ENCODE measurements at regions not wholly inside any gene's neighbourhood (a gene's known extent, or its start where the extent isn't known, plus 50 kb on each side); places are given as distances from the start of the nearest gene placed in this dataset.
A peak's percentile ranks its signal among the peaks of the same experiment; 100 is the strongest.

GRCh38 chr6:40788661-40789655 is 201.8 kb upstream of the LRFN2 start:
- DNase-seq, result peak; percentile 28 to 31

GRCh38 chr6:40782355-40782754 is 195.2 kb upstream of the LRFN2 start:
- DNase-seq, result no peak

GRCh38 chr6:40780637-40781036 is 193.5 kb upstream of the LRFN2 start:
- no peak for DNase-seq

- DNase-seq, result no peak
Measured at GRCh38 chr6:40779409-40779808, 192.2 kb upstream of the LRFN2 start.

- no peak for DNase-seq
Measured at GRCh38 chr6:40778918-40779317, 191.8 kb upstream of the LRFN2 start.

DNA sequence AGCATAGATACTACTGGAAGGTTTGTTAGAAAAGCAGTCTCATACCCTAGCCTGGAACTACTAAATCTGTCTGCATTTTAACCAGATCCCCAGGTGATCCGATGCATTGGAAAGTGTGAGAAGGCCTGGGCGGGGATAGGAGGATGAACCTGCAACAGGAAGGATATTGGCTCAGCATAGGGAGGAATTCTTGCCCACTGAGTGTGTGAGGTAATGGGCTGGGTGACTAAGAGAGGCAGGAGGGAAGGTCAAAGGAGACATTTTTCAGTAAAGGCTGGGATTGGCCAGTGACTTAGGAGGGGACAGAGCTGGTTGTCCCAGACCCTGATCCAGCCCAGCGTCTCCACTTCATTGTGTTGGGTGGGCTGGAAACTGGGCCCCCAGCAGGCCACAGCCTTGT is 191.0 kb upstream of the LRFN2 start:
- no peak for DNase-seq

GRCh38 chr6:40774932-40775331 is 187.8 kb upstream of the LRFN2 start:
- no peak for DNase-seq

GRCh38 chr6:40770794-40771193 is 183.6 kb upstream of the LRFN2 start:
- no peak for DNase-seq

DNA sequence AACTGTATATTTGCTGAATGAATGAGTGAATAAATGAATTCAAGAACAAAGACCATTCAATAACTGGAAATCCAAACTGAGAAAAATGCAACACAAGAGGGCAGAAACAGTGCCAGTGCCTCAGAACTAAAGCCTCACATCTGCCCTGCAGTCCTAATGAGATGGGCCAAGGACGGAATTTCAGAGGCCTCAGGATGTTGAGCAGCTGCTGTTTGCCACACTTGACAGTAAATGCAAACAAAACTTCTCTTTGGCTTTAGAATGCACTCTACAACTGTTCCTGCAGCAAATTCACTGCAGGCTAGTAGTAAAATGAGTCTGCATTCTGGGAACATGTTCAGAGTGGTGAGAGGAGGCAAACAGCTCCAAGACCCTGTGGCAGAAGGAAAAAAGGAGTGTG is 177.6 kb upstream of the LRFN2 start:
- no peak for DNase-seq

- DNase-seq, result no peak
Measured at GRCh38 chr6:40762981-40763380, 175.8 kb upstream of the LRFN2 start.

DNA sequence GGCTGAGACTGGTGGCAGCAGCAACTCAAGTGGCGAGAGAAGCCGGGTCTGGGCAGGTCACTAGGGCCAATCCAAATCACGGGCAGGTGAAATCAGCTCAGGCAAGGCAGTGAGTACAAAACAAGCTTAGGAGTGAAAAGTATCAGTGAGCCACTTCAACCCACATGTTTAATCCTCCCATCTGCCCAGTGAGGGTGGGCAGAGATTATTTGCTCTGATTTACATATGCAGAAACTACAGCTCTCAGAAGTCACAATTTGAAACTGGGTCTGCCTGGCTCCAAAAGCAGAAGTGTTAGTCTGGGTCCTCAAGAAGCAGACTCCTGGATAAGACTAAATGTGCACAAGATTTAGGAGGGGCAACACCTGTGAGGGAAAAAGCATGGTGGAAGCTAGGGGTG is 173.7 kb upstream of the LRFN2 start:
- DNase-seq, result no peak

- no peak for DNase-seq
Measured at GRCh38 chr6:40759838-40760237, 172.7 kb upstream of the LRFN2 start.

- no peak for DNase-seq
Measured at GRCh38 chr6:40759264-40759663, 172.1 kb upstream of the LRFN2 start.

DNA sequence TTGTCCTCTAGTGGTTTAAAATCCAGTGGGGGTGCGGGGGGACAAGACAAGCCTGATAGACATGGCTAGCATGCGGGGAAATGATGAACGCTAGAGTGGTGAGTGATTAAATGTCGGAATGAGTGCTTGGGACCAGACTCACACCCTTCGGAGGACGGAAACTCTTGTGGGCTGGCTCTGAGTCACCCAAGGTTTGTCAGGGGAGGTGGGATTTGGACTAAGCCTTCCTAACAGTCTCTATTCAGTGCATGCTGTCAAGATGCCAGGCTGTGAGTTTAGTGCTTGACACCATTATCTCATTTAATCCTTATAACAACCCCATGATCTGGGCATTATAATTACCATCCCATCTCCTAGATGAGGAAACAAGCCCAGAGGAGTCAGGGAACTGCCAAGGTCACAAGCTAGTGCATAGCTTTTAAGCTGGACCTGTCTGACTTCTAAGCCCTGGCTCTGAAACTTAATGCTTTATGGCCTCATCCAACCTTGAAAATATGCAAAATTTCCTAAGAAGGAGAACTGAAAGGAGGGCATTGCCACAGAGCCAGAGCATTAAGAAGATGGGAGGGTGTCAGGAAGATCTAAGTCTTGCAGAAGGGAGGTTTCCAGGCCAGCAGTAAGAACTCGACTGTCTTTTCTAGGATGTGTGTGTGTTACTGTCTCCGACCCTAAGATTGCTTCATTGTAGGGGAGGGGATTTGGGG is 168.7 kb upstream of the LRFN2 start:
- no peak for DNase-seq

- DNase-seq, result no peak
Measured at GRCh38 chr6:40755046-40755681, 168.0 kb upstream of the LRFN2 start.

DNA sequence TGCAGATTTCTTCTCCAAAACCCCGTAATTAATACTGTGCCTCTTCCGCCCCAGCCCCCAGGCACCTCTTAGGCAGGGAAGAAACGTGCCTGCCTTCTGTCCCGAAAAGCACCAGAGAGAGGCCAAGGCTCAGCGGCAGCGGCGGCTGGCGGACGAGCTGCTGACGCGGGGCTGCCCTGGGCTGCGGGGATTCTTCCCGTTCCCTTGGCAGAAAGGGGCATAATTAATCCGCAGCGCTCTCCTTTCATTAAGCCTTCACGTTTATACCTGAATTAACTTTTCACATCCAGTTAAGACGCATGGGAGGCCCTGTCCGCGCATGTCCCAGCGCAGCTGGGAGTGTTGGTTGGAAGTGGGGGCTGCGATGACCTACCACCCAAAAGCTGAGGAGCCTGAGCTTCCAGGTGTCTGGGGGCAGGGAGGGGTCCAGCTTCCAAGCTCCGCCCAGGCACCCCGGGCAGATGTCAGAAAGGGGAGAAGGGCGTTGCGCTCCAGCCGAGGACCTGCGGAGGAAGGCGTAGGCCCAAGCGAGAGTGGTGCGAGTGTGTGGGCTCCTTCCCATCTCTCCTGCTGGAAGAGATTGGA is 167.4 kb upstream of the LRFN2 start:
- no peak for DNase-seq

DNA sequence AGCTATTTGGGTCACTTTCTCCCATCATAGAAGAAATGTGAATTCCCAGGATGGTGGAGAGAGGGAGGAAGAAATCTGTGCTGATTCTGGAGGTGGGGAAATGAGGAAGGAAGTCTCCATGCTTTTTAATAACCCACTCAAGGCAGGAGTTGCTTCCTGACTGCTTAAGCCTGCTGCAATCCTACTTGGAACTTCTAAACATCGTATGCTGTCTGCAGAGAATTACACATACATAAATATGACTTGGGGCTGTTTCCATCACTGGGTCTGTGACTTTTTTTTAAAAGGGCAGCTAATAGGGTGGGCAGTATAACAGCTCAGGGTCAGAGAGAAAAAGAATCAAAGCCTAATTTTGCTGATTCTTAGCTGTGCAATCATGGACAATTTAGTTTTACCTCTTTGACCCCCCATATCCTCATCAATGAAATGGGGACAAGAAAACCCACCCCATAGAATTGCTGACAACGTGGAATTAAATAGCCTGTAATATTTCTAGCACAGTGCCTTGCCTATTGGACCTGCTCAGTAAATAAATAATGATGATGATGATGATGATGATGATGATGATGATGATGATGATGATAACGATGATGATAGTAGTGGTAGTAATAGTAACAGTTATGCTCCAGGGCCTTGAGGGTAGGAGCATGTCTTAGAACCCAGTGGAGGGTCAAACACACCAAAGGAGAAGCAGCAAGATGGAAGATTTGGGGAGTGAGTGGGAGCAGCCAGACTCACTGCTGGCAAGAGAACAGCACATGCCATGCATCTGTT is 166.7 kb upstream of the LRFN2 start:
- no peak for DNase-seq

DNA sequence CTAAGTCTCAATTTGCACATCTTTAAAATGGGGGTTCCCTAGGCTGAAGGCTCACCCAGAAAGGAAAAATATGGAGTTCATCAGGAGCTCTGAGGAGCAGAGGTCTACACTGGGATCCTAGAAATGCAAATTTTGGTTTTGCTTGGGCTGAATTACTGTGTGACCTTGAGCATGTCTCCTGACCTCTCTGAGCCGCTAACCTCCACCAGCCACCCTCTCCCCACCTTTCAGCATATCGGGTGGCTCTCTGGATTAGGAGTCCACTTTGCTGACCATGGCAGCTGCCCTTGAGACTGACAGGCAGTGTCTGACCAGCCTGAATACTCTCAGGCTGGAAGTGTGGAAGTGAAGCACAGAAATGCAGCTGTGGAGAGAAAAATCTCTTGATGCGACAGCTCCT is 165.9 kb upstream of the LRFN2 start:
- DNase-seq, result no peak

GRCh38 chr6:40744835-40745234 is 157.7 kb upstream of the LRFN2 start:
- DNase-seq, result no peak

- DNase-seq, result no peak
Measured at GRCh38 chr6:40743690-40744446, 156.7 kb upstream of the LRFN2 start.

GRCh38 chr6:40743226-40743625 is 156.1 kb upstream of the LRFN2 start:
- DNase-seq, result no peak

- DNase-seq, result no peak
Measured at GRCh38 chr6:40740518-40740917, 153.4 kb upstream of the LRFN2 start.
